ENCODE measurements at regions not wholly inside any gene's neighbourhood (a gene's known extent, or its start where the extent isn't known, plus 50 kb on each side); places are given as distances from the start of the nearest gene placed in this dataset.

DNA sequence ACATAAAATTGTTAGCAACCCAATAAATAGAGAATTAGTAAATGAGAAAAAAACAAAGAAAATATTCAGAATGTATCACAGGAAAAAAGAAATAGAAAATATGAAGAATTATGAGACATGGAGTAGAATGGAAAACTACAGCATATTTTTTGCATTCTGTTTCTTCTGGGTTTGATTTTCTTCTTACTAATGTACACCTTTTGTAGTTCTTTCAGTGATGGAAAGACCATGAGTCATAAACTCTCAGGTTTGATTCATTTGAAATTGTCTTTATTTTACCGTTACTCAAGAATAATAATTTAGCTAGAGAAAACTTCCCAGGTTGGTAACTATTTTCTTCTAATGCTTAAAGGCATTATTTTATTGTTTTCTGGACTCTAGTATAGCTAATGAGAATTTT, 90.3 kb upstream of the TMEM170B start:
- Histone ChIP-seq H4K20me1 (ENCODE audit: control insufficient read depth, insufficient read depth) (no peaks in the 10 kb centered on the region), H3K27ac (ENCODE audit: control insufficient read depth, insufficient read depth) (no peak overlapping the region), H2AFZ (ENCODE audit: control insufficient read depth, low read depth, low read length) (no peak overlapping the region), H3K36me3 (ENCODE audit: control insufficient read depth in 2 of 2, insufficient read depth in 2 of 2, low read length in 1 of 2) (no peaks in the 10 kb centered on the region), H3K4me2 (ENCODE audit: control insufficient read depth, insufficient read depth) (no peak overlapping the region), H3K79me2 (ENCODE audit: control insufficient read depth, insufficient read depth, low read length) (no peaks in the 10 kb centered on the region), H3K27me3 (replicated peaks in 1 of 2; ENCODE audit: control insufficient read depth in 2 of 2, insufficient read depth in 2 of 2, low read length in 1 of 2) (no peaks in the 10 kb centered on the region), H3K4me3 (no peak overlapping the region), H3K4me1 (ENCODE audit: control insufficient read depth, insufficient read depth, low read length) (peaks cover 3% of the 10 kb centered on the region; the same call in 1 of the 2 replicates), H3K9me3 (replicated peaks; ENCODE audit: control insufficient read depth, insufficient read depth, low read length) (peaks cover 8% of the 10 kb centered on the region), H3K9ac (ENCODE audit: control insufficient read depth, insufficient read depth, low read length) (no peak overlapping the region)
- intact Hi-C loops (cut with micrococcal nuclease; ENCODE audit: unreplicated experiment) (no loop called here), in situ Hi-C loops (cut with MboI) (no loop called here)
- ChIA-PET CTCF (interaction anchor here (1.3 kb wide), 1 partner anchor 9 kb away, joined by 5 read pairs; no protein-coding TSS in a partner anchor), SMC1A (ENCODE audit: uncharacterized antibody, unreplicated experiment) (interaction anchor here (0.7 to 4.6 kb wide), 10 partner anchors 11 to 292 kb away, joined by 3 to 26 read pairs (median 6); no protein-coding TSS in a partner anchor), POLR2A (interaction anchor here (1.4 to 1.5 kb wide), 2 partner anchors 12 to 14 kb away, joined by 3 read pairs; no protein-coding TSS in a partner anchor), RAD21 (ENCODE audit: unreplicated experiment) (interaction anchor here (1.2 to 1.6 kb wide), 4 partner anchors 12 to 73 kb away, joined by 3 to 7 read pairs (median 4); no protein-coding TSS in a partner anchor)
- no TSS peak for BruUV-seq (replicated peaks)
- no peak for DNase-seq (ENCODE audit: low read depth, low spot score)
- ATAC-seq: no peak
- no peak for FAIRE-seq
- 52% methylated on average over 1 of the region's 1 CpG for WGBS (ENCODE audit: insufficient coverage, insufficient replicate concordance, low lambda C conversion rate, missing lambda C conversion rate)
- TF ChIP-seq HDAC6 (IDR thresholded peaks at IDR 0.05; ENCODE audit: unreplicated experiment) (no peak), CHD2 (IDR thresholded peaks at IDR 0.05; ENCODE audit: borderline replicate concordance, low read depth, low read length) (no peak), RB1 (IDR thresholded peaks at IDR 0.05; ENCODE audit: borderline replicate concordance) (no peak), HDAC2 (IDR thresholded peaks at IDR 0.05) (no peak), MXI1 (IDR thresholded peaks at IDR 0.05; ENCODE audit: low read depth, low read length) (no peak), CREM (IDR thresholded peaks at IDR 0.05; ENCODE audit: low read depth) (no peak), ETV6 (conservative IDR thresholded peaks at IDR 0.05 in 1 of 2, IDR thresholded peaks at IDR 0.05 in 1 of 2; ENCODE audit: borderline replicate concordance in 1 of 2, low read depth in 1 of 2) (no peak), SIN3A (IDR thresholded peaks at IDR 0.05; ENCODE audit: low read depth, low read length) (no peak), RBBP5 (conservative IDR thresholded peaks at IDR 0.05) (no peak), LARP7 (IDR thresholded peaks at IDR 0.05) (no peak)
- TF ChIP-seq, protein P1, sequence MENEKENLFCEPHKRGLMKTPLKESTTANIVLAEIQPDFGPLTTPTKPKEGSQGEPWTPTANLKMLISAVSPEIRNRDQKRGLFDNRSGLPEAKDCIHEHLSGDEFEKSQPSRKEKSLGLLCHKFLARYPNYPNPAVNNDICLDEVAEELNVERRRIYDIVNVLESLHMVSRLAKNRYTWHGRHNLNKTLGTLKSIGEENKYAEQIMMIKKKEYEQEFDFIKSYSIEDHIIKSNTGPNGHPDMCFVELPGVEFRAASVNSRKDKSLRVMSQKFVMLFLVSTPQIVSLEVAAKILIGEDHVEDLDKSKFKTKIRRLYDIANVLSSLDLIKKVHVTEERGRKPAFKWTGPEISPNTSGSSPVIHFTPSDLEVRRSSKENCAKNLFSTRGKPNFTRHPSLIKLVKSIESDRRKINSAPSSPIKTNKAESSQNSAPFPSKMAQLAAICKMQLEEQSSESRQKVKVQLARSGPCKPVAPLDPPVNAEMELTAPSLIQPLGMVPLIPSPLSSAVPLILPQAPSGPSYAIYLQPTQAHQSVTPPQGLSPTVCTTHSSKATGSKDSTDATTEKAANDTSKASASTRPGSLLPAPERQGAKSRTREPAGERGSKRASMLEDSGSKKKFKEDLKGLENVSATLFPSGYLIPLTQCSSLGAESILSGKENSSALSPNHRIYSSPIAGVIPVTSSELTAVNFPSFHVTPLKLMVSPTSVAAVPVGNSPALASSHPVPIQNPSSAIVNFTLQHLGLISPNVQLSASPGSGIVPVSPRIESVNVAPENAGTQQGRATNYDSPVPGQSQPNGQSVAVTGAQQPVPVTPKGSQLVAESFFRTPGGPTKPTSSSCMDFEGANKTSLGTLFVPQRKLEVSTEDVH (IDR thresholded peaks at IDR 0.05; ENCODE audit: low read depth, partially characterized antibody): no peak
- TF ChIP-seq, protein P2, sequence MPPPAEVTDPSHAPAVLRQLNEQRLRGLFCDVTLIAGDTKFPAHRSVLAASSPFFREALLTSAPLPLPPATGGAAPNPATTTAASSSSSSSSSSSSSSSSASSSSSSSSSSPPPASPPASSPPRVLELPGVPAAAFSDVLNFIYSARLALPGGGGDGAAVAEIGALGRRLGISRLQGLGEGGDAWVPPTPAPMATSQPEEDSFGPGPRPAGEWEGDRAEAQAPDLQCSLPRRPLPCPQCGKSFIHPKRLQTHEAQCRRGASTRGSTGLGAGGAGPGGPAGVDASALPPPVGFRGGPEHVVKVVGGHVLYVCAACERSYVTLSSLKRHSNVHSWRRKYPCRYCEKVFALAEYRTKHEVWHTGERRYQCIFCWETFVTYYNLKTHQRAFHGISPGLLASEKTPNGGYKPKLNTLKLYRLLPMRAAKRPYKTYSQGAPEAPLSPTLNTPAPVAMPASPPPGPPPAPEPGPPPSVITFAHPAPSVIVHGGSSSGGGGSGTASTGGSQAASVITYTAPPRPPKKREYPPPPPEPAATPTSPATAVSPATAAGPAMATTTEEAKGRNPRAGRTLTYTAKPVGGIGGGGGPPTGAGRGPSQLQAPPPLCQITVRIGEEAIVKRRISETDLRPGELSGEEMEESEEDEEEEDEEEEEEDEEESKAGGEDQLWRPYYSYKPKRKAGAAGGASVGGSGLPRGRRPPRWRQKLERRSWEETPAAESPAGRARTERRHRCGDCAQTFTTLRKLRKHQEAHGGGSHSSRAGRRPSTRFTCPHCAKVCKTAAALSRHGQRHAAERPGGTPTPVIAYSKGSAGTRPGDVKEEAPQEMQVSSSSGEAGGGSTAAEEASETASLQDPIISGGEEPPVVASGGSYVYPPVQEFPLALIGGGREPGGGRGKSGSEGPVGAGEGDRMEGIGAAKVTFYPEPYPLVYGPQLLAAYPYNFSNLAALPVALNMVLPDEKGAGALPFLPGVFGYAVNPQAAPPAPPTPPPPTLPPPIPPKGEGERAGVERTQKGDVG (CRISPR knock-in tag; IDR thresholded peaks at IDR 0.05): no peak
- TF ChIP-seq, protein P3, sequence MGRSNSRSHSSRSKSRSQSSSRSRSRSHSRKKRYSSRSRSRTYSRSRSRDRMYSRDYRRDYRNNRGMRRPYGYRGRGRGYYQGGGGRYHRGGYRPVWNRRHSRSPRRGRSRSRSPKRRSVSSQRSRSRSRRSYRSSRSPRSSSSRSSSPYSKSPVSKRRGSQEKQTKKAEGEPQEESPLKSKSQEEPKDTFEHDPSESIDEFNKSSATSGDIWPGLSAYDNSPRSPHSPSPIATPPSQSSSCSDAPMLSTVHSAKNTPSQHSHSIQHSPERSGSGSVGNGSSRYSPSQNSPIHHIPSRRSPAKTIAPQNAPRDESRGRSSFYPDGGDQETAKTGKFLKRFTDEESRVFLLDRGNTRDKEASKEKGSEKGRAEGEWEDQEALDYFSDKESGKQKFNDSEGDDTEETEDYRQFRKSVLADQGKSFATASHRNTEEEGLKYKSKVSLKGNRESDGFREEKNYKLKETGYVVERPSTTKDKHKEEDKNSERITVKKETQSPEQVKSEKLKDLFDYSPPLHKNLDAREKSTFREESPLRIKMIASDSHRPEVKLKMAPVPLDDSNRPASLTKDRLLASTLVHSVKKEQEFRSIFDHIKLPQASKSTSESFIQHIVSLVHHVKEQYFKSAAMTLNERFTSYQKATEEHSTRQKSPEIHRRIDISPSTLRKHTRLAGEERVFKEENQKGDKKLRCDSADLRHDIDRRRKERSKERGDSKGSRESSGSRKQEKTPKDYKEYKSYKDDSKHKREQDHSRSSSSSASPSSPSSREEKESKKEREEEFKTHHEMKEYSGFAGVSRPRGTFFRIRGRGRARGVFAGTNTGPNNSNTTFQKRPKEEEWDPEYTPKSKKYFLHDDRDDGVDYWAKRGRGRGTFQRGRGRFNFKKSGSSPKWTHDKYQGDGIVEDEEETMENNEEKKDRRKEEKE (IDR thresholded peaks at IDR 0.05): no peak
- TF ChIP-seq, protein P4, sequence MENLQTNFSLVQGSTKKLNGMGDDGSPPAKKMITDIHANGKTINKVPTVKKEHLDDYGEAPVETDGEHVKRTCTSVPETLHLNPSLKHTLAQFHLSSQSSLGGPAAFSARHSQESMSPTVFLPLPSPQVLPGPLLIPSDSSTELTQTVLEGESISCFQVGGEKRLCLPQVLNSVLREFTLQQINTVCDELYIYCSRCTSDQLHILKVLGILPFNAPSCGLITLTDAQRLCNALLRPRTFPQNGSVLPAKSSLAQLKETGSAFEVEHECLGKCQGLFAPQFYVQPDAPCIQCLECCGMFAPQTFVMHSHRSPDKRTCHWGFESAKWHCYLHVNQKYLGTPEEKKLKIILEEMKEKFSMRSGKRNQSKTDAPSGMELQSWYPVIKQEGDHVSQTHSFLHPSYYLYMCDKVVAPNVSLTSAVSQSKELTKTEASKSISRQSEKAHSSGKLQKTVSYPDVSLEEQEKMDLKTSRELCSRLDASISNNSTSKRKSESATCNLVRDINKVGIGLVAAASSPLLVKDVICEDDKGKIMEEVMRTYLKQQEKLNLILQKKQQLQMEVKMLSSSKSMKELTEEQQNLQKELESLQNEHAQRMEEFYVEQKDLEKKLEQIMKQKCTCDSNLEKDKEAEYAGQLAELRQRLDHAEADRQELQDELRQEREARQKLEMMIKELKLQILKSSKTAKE (IDR thresholded peaks at IDR 0.05; ENCODE audit: low read depth, poor library complexity, severe bottlenecking): no peak

Measured in GM12878 (cell line).